ENCODE measurements at regions not wholly inside any gene's neighbourhood (a gene's known extent, or its start where the extent isn't known, plus 50 kb on each side); places are given as distances from the start of the nearest gene placed in this dataset.
"Not testable (repeated sequence)": the region's sequence is repeated elsewhere in the genome, so short reads cannot be mapped to it uniquely, and the experiment has no call there.

- DNase-seq: peak in 1 of 2 donors; percentile 13
- intact Hi-C loops (cut with DNase I; ENCODE audit: low total_unique reads): no loop called here
- WGBS, 5 donors: 79 to 92% (median 85%) methylated on average over 1 of the region's 1 CpG
Observed at GRCh38 chr7:91494450-91494849, 230.2 kb downstream of the FZD1 start.

GRCh38 chr7:91496251-91496820 lies 232.1 kb downstream of the FZD1 start:
- no peak for DNase-seq
- no peaks in the 10 kb centered on the region for H3K4me1 ChIP-seq
- no peaks in the 10 kb centered on the region for H3K27me3 ChIP-seq
- no peak overlapping the region for H3K27ac ChIP-seq
- 61 to 81% (median 73%) methylated on average over 1 of the region's 1 CpG for WGBS, 5 donors
- intact Hi-C loops (cut with DNase I; ENCODE audit: low total_unique reads): no loop called here
- no peak overlapping the region for H3K4me3 ChIP-seq
- peaks cover 0 to 28% (median 3%) of the 10 kb centered on the region in 4 donors for H3K9me3 ChIP-seq
- no peaks in the 10 kb centered on the region for H3K36me3 ChIP-seq
- TF ChIP-seq CTCF (IDR thresholded peaks at IDR 0.05): no peak
- no peak for TF ChIP-seq EP300 (IDR thresholded peaks at IDR 0.05)
- TF ChIP-seq POLR2AphosphoS5 (IDR thresholded peaks at IDR 0.05): no peak
- no peak for TF ChIP-seq POLR2A (IDR thresholded peaks at IDR 0.05)

More at GRCh38 chr7:91494450-91494849, 230.2 kb downstream of the FZD1 start:
- Histone ChIP-seq H3K4me3 (no peak overlapping the region), H3K27me3 (no peaks in the 10 kb centered on the region), H3K36me3 (no peaks in the 10 kb centered on the region), H3K4me1 (no peaks in the 10 kb centered on the region), H3K27ac (no peak overlapping the region), H3K9me3 (peaks cover 0 to 19% (median 5%) of the 10 kb centered on the region in 4 donors)
- no peak for TF ChIP-seq EP300 (IDR thresholded peaks at IDR 0.05)
- no peak for TF ChIP-seq CTCF (IDR thresholded peaks at IDR 0.05)
- TF ChIP-seq POLR2AphosphoS5 (IDR thresholded peaks at IDR 0.05): no peak
- TF ChIP-seq POLR2A (IDR thresholded peaks at IDR 0.05): no peak

DNA sequence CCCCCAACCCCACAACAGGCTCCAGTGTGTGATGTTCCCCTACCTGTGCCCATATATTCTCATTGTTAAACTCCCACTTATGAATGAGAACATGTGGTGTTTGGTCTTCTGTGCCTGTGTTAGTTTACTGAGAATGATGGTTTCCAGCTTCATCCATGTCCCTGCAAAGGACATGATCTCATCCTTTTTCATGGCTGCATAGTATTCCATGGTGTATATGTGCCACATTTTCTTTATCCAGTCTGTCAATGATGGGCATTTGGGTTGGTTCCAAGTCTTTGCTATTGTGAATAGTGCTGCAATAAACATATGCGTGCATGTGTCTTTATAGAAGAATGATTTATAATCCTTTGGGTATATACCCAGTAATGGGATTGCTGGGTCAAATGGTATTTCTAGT lies 233.0 kb downstream of the FZD1 start:
- intact Hi-C loops (cut with DNase I; ENCODE audit: low total_unique reads); H3K4me3 ChIP-seq; DNase-seq; H3K4me1 ChIP-seq; H3K36me3 ChIP-seq; H3K27ac ChIP-seq; H3K27me3 ChIP-seq: not testable (repeated sequence)
- peaks cover 0 to 25% (median 3%) of the 10 kb centered on the region in 4 donors for H3K9me3 ChIP-seq
- WGBS, 5 donors: 84 to 100% (median 89%) methylated on average over 1 of the region's 1 CpG

GRCh38 chr7:91503934-91504555 lies 239.8 kb downstream of the FZD1 start:
- intact Hi-C loops (cut with DNase I; ENCODE audit: low total_unique reads): no loop called here
- Histone ChIP-seq H3K4me1 (peaks cover 0 to 7% (median 3%) of the 10 kb centered on the region in 4 donors), H3K36me3 (no peaks in the 10 kb centered on the region), H3K4me3 (no peak overlapping the region), H3K27ac (no peak overlapping the region), H3K9me3 (peaks cover 0 to 8% (median 0%) of the 10 kb centered on the region in 4 donors), H3K27me3 (no peaks in the 10 kb centered on the region)
- DNase-seq: peak in 1 of 2 donors; percentile 16
- WGBS, 5 donors: 17 to 55% (median 31%) methylated on average over 3 of the region's 3 CpGs
- no peak for TF ChIP-seq POLR2AphosphoS5 (IDR thresholded peaks at IDR 0.05)
- no peak for TF ChIP-seq CTCF (IDR thresholded peaks at IDR 0.05)
- no peak for TF ChIP-seq EP300 (IDR thresholded peaks at IDR 0.05)

- DNase-seq: no peak
- 72 to 77% (median 75%) methylated on average over 2 of the region's 2 CpGs for WGBS, 5 donors
- no peak overlapping the region for H3K4me3 ChIP-seq
- H3K9me3 ChIP-seq: peaks cover 0 to 8% (median 0%) of the 10 kb centered on the region in 4 donors
- intact Hi-C loops (cut with DNase I; ENCODE audit: low total_unique reads): no loop called here
- no peaks in the 10 kb centered on the region for H3K27me3 ChIP-seq
- no peak for TF ChIP-seq POLR2A (IDR thresholded peaks at IDR 0.05)
- TF ChIP-seq POLR2AphosphoS5 (IDR thresholded peaks at IDR 0.05): no peak
- TF ChIP-seq EP300 (IDR thresholded peaks at IDR 0.05): no peak
- TF ChIP-seq CTCF (IDR thresholded peaks at IDR 0.05): no peak
- H3K27ac ChIP-seq: no peak overlapping the region
- H3K36me3 ChIP-seq: no peaks in the 10 kb centered on the region
- H3K4me1 ChIP-seq: peaks cover 0 to 7% (median 3%) of the 10 kb centered on the region in 4 donors
Observed at GRCh38 chr7:91504919-91505318, 240.7 kb downstream of the FZD1 start.

DNA sequence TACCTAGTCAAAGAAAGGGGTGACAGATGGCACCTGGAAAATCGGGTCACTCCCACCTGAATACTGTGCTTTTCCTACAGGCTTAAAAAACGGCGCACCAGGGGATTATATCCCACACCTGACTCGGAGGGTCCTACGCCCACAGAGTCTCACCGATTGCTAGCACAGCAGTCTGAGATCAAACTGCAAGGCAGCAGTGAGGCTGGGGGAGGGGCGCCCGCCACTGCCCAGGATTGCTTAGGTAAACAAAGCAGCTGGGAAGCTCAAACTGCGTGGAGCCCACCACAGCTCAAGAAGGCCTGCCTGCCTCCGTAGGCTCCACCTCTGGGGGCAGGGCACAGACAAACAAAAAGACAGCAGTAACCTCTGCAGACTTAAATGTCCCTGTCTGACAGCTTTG lies 242.7 kb downstream of the FZD1 start:
- H3K27me3 ChIP-seq; H3K4me3 ChIP-seq; H3K27ac ChIP-seq; DNase-seq; H3K4me1 ChIP-seq; H3K36me3 ChIP-seq; intact Hi-C loops (cut with DNase I; ENCODE audit: low total_unique reads); H3K9me3 ChIP-seq: not testable (repeated sequence)
- WGBS, 5 donors: 66 to 82% (median 69%) methylated on average over 7 to 10 of the region's 10 CpGs

DNA sequence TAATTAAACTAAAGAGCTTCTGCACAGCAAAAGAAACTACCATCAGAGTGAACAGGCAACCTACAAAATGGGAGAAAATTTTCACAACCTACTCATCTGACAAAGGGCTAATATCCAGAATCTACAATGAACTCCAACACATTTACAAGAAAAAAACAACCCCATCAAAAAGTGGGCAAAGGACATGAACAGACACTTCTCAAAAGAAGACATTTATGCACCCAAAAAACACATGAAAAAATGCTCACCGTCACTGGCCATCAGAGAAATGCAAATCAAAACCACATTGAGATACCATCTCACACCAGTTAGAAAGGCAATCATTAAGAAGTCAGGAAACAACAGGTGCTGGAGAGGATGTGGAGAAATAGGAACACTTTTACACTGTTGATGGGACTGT lies 247.6 kb downstream of the FZD1 start:
- H3K27ac ChIP-seq; H3K4me3 ChIP-seq; H3K36me3 ChIP-seq; H3K4me1 ChIP-seq; H3K9me3 ChIP-seq; intact Hi-C loops (cut with DNase I; ENCODE audit: low total_unique reads); DNase-seq; H3K27me3 ChIP-seq: not testable (repeated sequence)
- 72 to 91% (median 88%) methylated on average over 1 of the region's 1 CpG for WGBS, 5 donors

Measured in stomach (tissue), 8 donors.